C4-2B (cell line): ENCODE measurements at regions not wholly inside any gene's neighbourhood (a gene's known extent, or its start where the extent isn't known, plus 50 kb on each side); places are given as distances from the start of the nearest gene placed in this dataset.

ENCODE experiments used
- H3K27ac ChIP-seq: fragments of 450-650 bp; 2 replicates; pipeline ENCODE4 v1.5.1; 2017
- CTCF ChIP-seq: fragments of 450-650 bp; conservative IDR thresholded peaks from 2 replicates; pipeline ENCODE4 v1.5.1; 2017; ENCODE audit warnings: mild to moderate bottlenecking
- ZFX ChIP-seq: fragments of 450-650 bp; IDR thresholded peaks from 2 replicates; pipeline ENCODE4 v1.6.1; 2017

GRCh38 chr3:59567661-59568060 lies 517.8 kb upstream of the CFAP20DC start:
- no peak for TF ChIP-seq CTCF
- TF ChIP-seq ZFX: no peak
- H3K27ac ChIP-seq: no peak overlapping the region

- TF ChIP-seq ZFX (no peak), CTCF (no peak)
Measured at GRCh38 chr3:59566481-59566975, 516.7 kb upstream of the CFAP20DC start.

GRCh38 chr3:59565125-59565524 lies 515.3 kb upstream of the CFAP20DC start:
- TF ChIP-seq CTCF (no peak), ZFX (no peak)
- no peak overlapping the region for H3K27ac ChIP-seq

More at GRCh38 chr3:59566481-59566975, 516.7 kb upstream of the CFAP20DC start:
- no peak overlapping the region for H3K27ac ChIP-seq

GRCh38 chr3:59563966-59564365 lies 514.1 kb upstream of the CFAP20DC start:
- H3K27ac ChIP-seq: no peak overlapping the region

GRCh38 chr3:59563072-59563605 lies 513.3 kb upstream of the CFAP20DC start:
- TF ChIP-seq ZFX: no peak
- TF ChIP-seq CTCF: no peak
- H3K27ac ChIP-seq: no peak overlapping the region

More at GRCh38 chr3:59563966-59564365, 514.1 kb upstream of the CFAP20DC start:
- TF ChIP-seq CTCF: no peak
- TF ChIP-seq ZFX: no peak

GRCh38 chr3:59559721-59560435 lies 510.1 kb upstream of the CFAP20DC start:
- no peak overlapping the region for H3K27ac ChIP-seq
- TF ChIP-seq ZFX (no peak), CTCF (no peak)

- H3K27ac ChIP-seq: no peak overlapping the region
- TF ChIP-seq CTCF (no peak), ZFX (no peak)
Measured at GRCh38 chr3:59558906-59559720, 509.3 kb upstream of the CFAP20DC start.
